ENCODE measurements at regions not wholly inside any gene's neighbourhood (a gene's known extent, or its start where the extent isn't known, plus 50 kb on each side); places are given as distances from the start of the nearest gene placed in this dataset.

- TF ChIP-seq EZH2 (IDR thresholded peaks at IDR 0.05; ENCODE audit: borderline replicate concordance, insufficient read depth, low read depth, low read length, poor library complexity, severe bottlenecking) (no peak), CTCF (IDR thresholded peaks at IDR 0.05) (no peak)
These were observed 287.7 kb downstream of the BMP4 start for GRCh38 chr14:53668897-53669296.

Data from B cell (primary cell).